ENCODE measurements at regions not wholly inside any gene's neighbourhood (a gene's known extent, or its start where the extent isn't known, plus 50 kb on each side); places are given as distances from the start of the nearest gene placed in this dataset.

DNA sequence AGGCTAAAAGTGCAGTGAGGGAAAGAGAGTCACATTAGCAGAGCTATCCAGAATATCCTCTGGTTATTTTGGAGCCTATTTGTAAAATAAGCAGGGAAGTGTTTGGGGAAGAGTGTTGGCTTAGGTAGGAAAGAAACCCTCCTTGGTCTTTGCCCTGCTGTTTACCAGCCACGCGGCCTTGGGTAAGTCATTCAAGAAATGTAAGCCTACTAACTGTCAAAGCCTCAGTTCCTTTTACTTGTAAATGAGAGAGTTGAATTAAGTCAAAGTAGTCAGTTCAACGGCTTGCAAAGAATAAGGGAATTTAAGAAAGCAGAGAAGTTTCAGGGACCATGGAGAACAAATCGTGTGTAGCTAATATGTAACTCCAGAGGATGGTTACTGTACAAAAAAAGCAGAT lies 75.8 kb upstream of the TNC start:
- peaks cover 8% of the 10 kb centered on the region for H3K4me1 ChIP-seq (ENCODE audit: control insufficient read depth, insufficient read depth, low read length)
- Mint-ChIP-seq H3K4me1 (peaks cover 47% of the 10 kb centered on the region), H3K9me3 (peaks cover 26% of the 10 kb centered on the region), H3K27ac (no peak overlapping the region), H3K4me3 (no peak overlapping the region), H3K36me3 (ENCODE audit: low read depth) (peaks cover 23% of the 10 kb centered on the region), H3K27me3 (ENCODE audit: insufficient read depth) (no peaks in the 10 kb centered on the region)
- H3K4me3 ChIP-seq (ENCODE audit: low read length) = no peak overlapping the region
- 67 to 76% methylated on average over 1 to 4 of the region's 4 CpGs for WGBS, 2 experiments (ENCODE audit: insufficient coverage in 1 of 2, insufficient read length in 1 of 2)
- no peak overlapping the region for H3K27ac ChIP-seq (ENCODE audit: low read depth, low read length)
- peaks cover 33% of the 10 kb centered on the region for H3K9me3 ChIP-seq (ENCODE audit: control insufficient read depth, low read length)
- H3K9ac ChIP-seq (ENCODE audit: extremely low read depth, low read length, poor library complexity, severe bottlenecking) = no peak overlapping the region
- no peak for DNase-seq
- no peaks in the 10 kb centered on the region for H3K27me3 ChIP-seq (ENCODE audit: control insufficient read depth, insufficient read depth, low read length, poor library complexity, severe bottlenecking)
- TF ChIP-seq, protein P1, sequence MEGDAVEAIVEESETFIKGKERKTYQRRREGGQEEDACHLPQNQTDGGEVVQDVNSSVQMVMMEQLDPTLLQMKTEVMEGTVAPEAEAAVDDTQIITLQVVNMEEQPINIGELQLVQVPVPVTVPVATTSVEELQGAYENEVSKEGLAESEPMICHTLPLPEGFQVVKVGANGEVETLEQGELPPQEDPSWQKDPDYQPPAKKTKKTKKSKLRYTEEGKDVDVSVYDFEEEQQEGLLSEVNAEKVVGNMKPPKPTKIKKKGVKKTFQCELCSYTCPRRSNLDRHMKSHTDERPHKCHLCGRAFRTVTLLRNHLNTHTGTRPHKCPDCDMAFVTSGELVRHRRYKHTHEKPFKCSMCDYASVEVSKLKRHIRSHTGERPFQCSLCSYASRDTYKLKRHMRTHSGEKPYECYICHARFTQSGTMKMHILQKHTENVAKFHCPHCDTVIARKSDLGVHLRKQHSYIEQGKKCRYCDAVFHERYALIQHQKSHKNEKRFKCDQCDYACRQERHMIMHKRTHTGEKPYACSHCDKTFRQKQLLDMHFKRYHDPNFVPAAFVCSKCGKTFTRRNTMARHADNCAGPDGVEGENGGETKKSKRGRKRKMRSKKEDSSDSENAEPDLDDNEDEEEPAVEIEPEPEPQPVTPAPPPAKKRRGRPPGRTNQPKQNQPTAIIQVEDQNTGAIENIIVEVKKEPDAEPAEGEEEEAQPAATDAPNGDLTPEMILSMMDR (conservative IDR thresholded peaks at IDR 0.05) = no peak
- peaks cover 6% of the 10 kb centered on the region for H3K36me3 ChIP-seq (ENCODE audit: control insufficient read depth, insufficient read depth, low read length)

- no peak for DNase-seq
- Histone ChIP-seq H3K36me3 (ENCODE audit: control insufficient read depth, insufficient read depth, low read length) (peaks cover 6% of the 10 kb centered on the region), H3K4me3 (ENCODE audit: low read length) (no peak overlapping the region), H3K27me3 (ENCODE audit: control insufficient read depth, insufficient read depth, low read length, poor library complexity, severe bottlenecking) (no peaks in the 10 kb centered on the region), H3K27ac (ENCODE audit: low read depth, low read length) (no peak overlapping the region), H3K4me1 (ENCODE audit: control insufficient read depth, insufficient read depth, low read length) (peaks cover 8% of the 10 kb centered on the region), H3K9ac (ENCODE audit: extremely low read depth, low read length, poor library complexity, severe bottlenecking) (no peak overlapping the region), H3K9me3 (ENCODE audit: control insufficient read depth, low read length) (peaks cover 31% of the 10 kb centered on the region)
- peaks cover 50% of the 10 kb centered on the region for H3K4me1 Mint-ChIP-seq
- H3K9me3 Mint-ChIP-seq = peaks cover 26% of the 10 kb centered on the region
- no peaks in the 10 kb centered on the region for H3K27me3 Mint-ChIP-seq (ENCODE audit: insufficient read depth)
- TF ChIP-seq, protein P1 (conservative IDR thresholded peaks at IDR 0.05) = no peak
- no peak overlapping the region for H3K27ac Mint-ChIP-seq
- H3K36me3 Mint-ChIP-seq (ENCODE audit: low read depth) = peaks cover 23% of the 10 kb centered on the region
- H3K4me3 Mint-ChIP-seq = no peak overlapping the region
Measured at GRCh38 chr9:115194216-115194615, 76.3 kb upstream of the TNC start.

DNA sequence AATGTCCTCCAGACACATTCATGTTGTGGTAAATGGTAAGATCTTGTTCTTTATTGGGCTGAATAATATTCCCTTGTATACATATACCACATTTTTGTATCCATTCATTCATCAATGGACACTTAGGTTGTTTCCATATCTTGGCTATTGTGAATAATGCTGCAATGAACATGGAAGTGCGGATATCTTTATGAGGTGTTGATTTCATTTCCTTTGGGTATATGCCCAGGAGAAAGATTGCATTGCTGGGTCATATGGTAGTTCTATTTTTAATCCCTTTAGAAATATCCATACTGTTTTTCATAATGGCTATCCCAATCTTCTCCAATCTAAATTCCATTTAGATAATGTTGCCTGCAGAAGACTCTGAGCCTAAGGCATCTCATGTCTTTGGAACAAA lies 78.0 kb upstream of the TNC start:
- H3K27ac ChIP-seq (ENCODE audit: low read depth, low read length) = no peak overlapping the region
- peaks cover 6% of the 10 kb centered on the region for H3K36me3 ChIP-seq (ENCODE audit: control insufficient read depth, insufficient read depth, low read length)
- Mint-ChIP-seq H3K27me3 (ENCODE audit: insufficient read depth) (no peaks in the 10 kb centered on the region), H3K4me1 (peaks cover 57% of the 10 kb centered on the region), H3K9me3 (peaks cover 15% of the 10 kb centered on the region), H3K36me3 (ENCODE audit: low read depth) (peaks cover 17% of the 10 kb centered on the region), H3K27ac (no peak overlapping the region), H3K4me3 (no peak overlapping the region)
- no peak overlapping the region for H3K9ac ChIP-seq (ENCODE audit: extremely low read depth, low read length, poor library complexity, severe bottlenecking)
- TF ChIP-seq, protein P1 (conservative IDR thresholded peaks at IDR 0.05) = no peak
- H3K4me1 ChIP-seq (ENCODE audit: control insufficient read depth, insufficient read depth, low read length) = peaks cover 8% of the 10 kb centered on the region
- H3K27me3 ChIP-seq (ENCODE audit: control insufficient read depth, insufficient read depth, low read length, poor library complexity, severe bottlenecking) = no peaks in the 10 kb centered on the region
- H3K4me3 ChIP-seq (ENCODE audit: low read length) = no peak overlapping the region
- H3K9me3 ChIP-seq (ENCODE audit: control insufficient read depth, low read length) = peaks cover 14% of the 10 kb centered on the region
- WGBS, 2 experiments (ENCODE audit: insufficient coverage in 1 of 2, insufficient read length in 1 of 2) = 100% methylated on average over 1 of the region's 1 CpG
- DNase-seq = no peak

Measured in endodermal cell (in vitro differentiated cells).